ENCODE measurements at regions not wholly inside any gene's neighbourhood (a gene's known extent, or its start where the extent isn't known, plus 50 kb on each side); places are given as distances from the start of the nearest gene placed in this dataset.

- H3K4me1 ChIP-seq: no peaks in the 10 kb centered on the region
- H3K9me3 ChIP-seq: no peaks in the 10 kb centered on the region
- no peak for TF ChIP-seq CTCF (IDR thresholded peaks at IDR 0.05; ENCODE audit: low read depth, low read length)
- no peak for DNase-seq
- H3K27me3 ChIP-seq: no peaks in the 10 kb centered on the region
- H3K36me3 ChIP-seq: no peaks in the 10 kb centered on the region
- no peak overlapping the region for H3K4me3 ChIP-seq (ENCODE audit: low read depth, low read length)
Observed at GRCh38 chr2:120602251-120602650, 133.4 kb upstream of the GLI2 start.

- no peaks in the 10 kb centered on the region for H3K9me3 ChIP-seq
- no peaks in the 10 kb centered on the region for H3K36me3 ChIP-seq
- no peak overlapping the region for H3K4me3 ChIP-seq (ENCODE audit: low read depth, low read length)
- H3K4me1 ChIP-seq: no peaks in the 10 kb centered on the region
- no peaks in the 10 kb centered on the region for H3K27me3 ChIP-seq
- TF ChIP-seq CTCF (IDR thresholded peaks at IDR 0.05; ENCODE audit: low read depth, low read length): no peak
- no peak for DNase-seq
Observed at GRCh38 chr2:120604767-120605166, 130.9 kb upstream of the GLI2 start.

- Histone ChIP-seq H3K27me3 (no peaks in the 10 kb centered on the region), H3K4me1 (no peaks in the 10 kb centered on the region), H3K9me3 (no peaks in the 10 kb centered on the region), H3K36me3 (no peaks in the 10 kb centered on the region), H3K4me3 (ENCODE audit: low read depth, low read length) (no peak overlapping the region)
- no peak for DNase-seq
- no peak for TF ChIP-seq CTCF (IDR thresholded peaks at IDR 0.05; ENCODE audit: low read depth, low read length)
Observed at GRCh38 chr2:120605231-120605935, 130.3 kb upstream of the GLI2 start.

- no peak for TF ChIP-seq CTCF (IDR thresholded peaks at IDR 0.05; ENCODE audit: low read depth, low read length)
- no peaks in the 10 kb centered on the region for H3K27me3 ChIP-seq
- H3K4me1 ChIP-seq: no peaks in the 10 kb centered on the region
- DNase-seq: no peak
- no peaks in the 10 kb centered on the region for H3K9me3 ChIP-seq
- H3K36me3 ChIP-seq: no peaks in the 10 kb centered on the region
- H3K4me3 ChIP-seq (ENCODE audit: low read depth, low read length): no peak overlapping the region
Observed at GRCh38 chr2:120606280-120606679, 129.4 kb upstream of the GLI2 start.

GRCh38 chr2:120606931-120607330 lies 128.7 kb upstream of the GLI2 start:
- Histone ChIP-seq H3K36me3 (no peaks in the 10 kb centered on the region), H3K4me1 (no peaks in the 10 kb centered on the region), H3K27me3 (no peaks in the 10 kb centered on the region), H3K4me3 (ENCODE audit: low read depth, low read length) (no peak overlapping the region), H3K9me3 (no peaks in the 10 kb centered on the region)
- no peak for TF ChIP-seq CTCF (IDR thresholded peaks at IDR 0.05; ENCODE audit: low read depth, low read length)
- DNase-seq: no peak

- Histone ChIP-seq H3K27me3 (no peaks in the 10 kb centered on the region), H3K9me3 (no peaks in the 10 kb centered on the region), H3K4me1 (no peaks in the 10 kb centered on the region), H3K36me3 (no peaks in the 10 kb centered on the region), H3K4me3 (ENCODE audit: low read depth, low read length) (no peak overlapping the region)
- TF ChIP-seq CTCF (IDR thresholded peaks at IDR 0.05; ENCODE audit: low read depth, low read length): no peak
- no peak for DNase-seq
Observed at GRCh38 chr2:120607506-120607905, 128.2 kb upstream of the GLI2 start.
